ENCODE measurements at regions not wholly inside any gene's neighbourhood (a gene's known extent, or its start where the extent isn't known, plus 50 kb on each side); places are given as distances from the start of the nearest gene placed in this dataset.

DNA sequence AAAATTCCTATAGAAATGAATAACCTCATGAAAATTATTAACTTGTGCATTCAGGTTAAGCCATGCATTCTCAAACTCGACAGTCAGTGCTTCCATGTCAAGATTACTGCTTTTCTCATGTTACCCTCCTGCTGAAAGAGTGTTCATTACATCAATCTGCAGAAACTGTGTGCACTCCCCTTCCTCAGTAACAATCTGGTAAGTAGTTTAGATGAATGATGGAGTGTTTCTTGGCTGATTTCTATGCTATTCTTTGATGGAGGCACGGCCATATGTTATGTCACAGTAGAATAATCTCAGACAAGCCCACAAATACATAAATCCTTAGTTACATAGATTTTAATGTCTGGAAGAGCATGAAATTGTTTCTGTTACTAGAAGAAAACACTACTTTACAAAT lies 193.3 kb upstream of the FAM47A start:
- TF ChIP-seq CTCF (IDR thresholded peaks at IDR 0.05) (no peak), POLR2A (IDR thresholded peaks at IDR 0.05) (no peak)

Measured in Peyer's patch (tissue), 4 donors.